Mesendoderm (in vitro differentiated cells): ENCODE measurements at regions not wholly inside any gene's neighbourhood (a gene's known extent, or its start where the extent isn't known, plus 50 kb on each side); places are given as distances from the start of the nearest gene placed in this dataset.

ENCODE experiments used
- DNase-seq: peaks from one replicate; pipeline ENCODE4 v3.0.0; 2013
- H2AK5ac ChIP-seq: 2 replicates; pipeline ENCODE4 v1.6.1; 2013; ENCODE audit warnings: low read length, inconsistent platforms
- H2BK120ac ChIP-seq: 2 replicates; pipeline ENCODE4 v1.6.1; 2013; ENCODE audit warnings: low read depth, mild to moderate bottlenecking, low read length, moderate library complexity, mixed read lengths
- H2BK15ac ChIP-seq: replicated peaks from 2 replicates; pipeline ENCODE4 v1.6.1; 2013; ENCODE audit warnings: low read depth, mild to moderate bottlenecking, moderate library complexity
- H2BK5ac ChIP-seq: 2 replicates; pipeline ENCODE4 v1.6.1; 2013; ENCODE audit warnings: low read length, inconsistent platforms
- H3K18ac ChIP-seq: 2 replicates; pipeline ENCODE4 v1.6.1; 2013; ENCODE audit warnings: mild to moderate bottlenecking, low read length, mixed read lengths
- H3K23ac ChIP-seq: one replicate; pipeline ENCODE4 v1.6.1; 2013; ENCODE audit warnings: low read length
- H3K27ac ChIP-seq: 2 replicates; pipeline ENCODE4 v1.5.1; 2013; ENCODE audit warnings: low read depth, mild to moderate bottlenecking, inconsistent platforms, low read length, moderate library complexity
- H3K27me3 ChIP-seq: 2 replicates; pipeline ENCODE4 v1.6.1; 2013; ENCODE audit warnings: low read length, control low read depth, mild to moderate bottlenecking, inconsistent platforms; ENCODE audit not compliant: insufficient read depth, poor library complexity
- H3K36me3 ChIP-seq: 2 replicates; pipeline ENCODE4 v1.6.1; 2013; ENCODE audit warnings: low read length, inconsistent platforms; ENCODE audit not compliant: control insufficient read depth, insufficient read depth
- H3K4ac ChIP-seq: one replicate; pipeline ENCODE4 v1.6.1; 2013; ENCODE audit warnings: low read depth, mild to moderate bottlenecking, low read length, moderate library complexity
- H3K4me1 ChIP-seq: 2 replicates; pipeline ENCODE4 v1.6.1; 2013; ENCODE audit warnings: low read depth, low read length, inconsistent platforms; ENCODE audit not compliant: control insufficient read depth
- H3K4me2 ChIP-seq: 2 replicates; pipeline ENCODE4 v1.6.1; 2013; ENCODE audit warnings: low read length
- H3K4me3 ChIP-seq: 2 replicates; pipeline ENCODE4 v1.5.1; 2013; ENCODE audit warnings: mild to moderate bottlenecking, low read length
- H3K56ac ChIP-seq: one replicate; pipeline ENCODE4 v1.6.1; 2013; ENCODE audit warnings: low read length
- H3K79me1 ChIP-seq: 2 replicates; pipeline ENCODE4 v1.6.1; 2013; ENCODE audit warnings: low read length, inconsistent platforms
- H3K79me2 ChIP-seq: 2 replicates; pipeline ENCODE4 v1.6.1; 2013; ENCODE audit warnings: mild to moderate bottlenecking, low read length; ENCODE audit not compliant: control insufficient read depth, insufficient read depth
- H3K9ac ChIP-seq: 2 replicates; pipeline ENCODE4 v1.6.1; 2013; ENCODE audit warnings: low read length, inconsistent platforms
- H4K5ac ChIP-seq: one replicate; pipeline ENCODE4 v1.6.1; 2013; ENCODE audit warnings: low read length
- H4K8ac ChIP-seq: one replicate; pipeline ENCODE4 v1.6.1; 2013; ENCODE audit warnings: low read depth, mild to moderate bottlenecking, control low read depth, low read length, moderate library complexity
- WGBS: extraction: QIAGEN DNeasy Blood & Tissue Kit; methylation state at CpG from one replicate; pipeline ENCODE4 v1.1.7; 2013; ENCODE audit warnings: low lambda C conversion rate, missing lambda C conversion rate; ENCODE audit not compliant: insufficient coverage; ENCODE audit errors: extremely low coverage; 5-methylcytosine and 5-hydroxymethylcytosine counted together

DNA sequence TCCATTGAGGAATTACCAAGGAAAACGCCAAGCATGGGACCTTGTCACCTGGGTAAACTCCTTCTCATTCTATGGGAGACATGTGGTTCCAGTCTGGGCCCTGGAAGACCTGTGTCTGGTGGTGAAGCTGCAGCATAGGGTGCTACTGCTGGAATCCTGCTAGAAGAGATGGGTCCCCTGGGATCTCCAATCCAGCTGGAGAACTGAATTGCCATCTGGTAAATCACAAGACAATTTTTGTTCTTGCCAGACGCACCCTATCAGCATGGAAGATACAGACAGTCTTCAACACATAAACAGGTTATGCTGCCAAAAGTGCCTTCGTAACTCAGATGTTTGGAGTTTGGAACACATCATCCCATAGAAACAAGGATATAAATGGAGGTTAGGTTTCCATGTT is 424.0 kb upstream of the BRINP1 start:
- Histone ChIP-seq H3K18ac (no peak overlapping the region), H3K4ac (no peak overlapping the region), H3K4me1 (no peaks in the 10 kb centered on the region), H3K4me3 (no peak overlapping the region), H2AK5ac (no peak overlapping the region), H3K56ac (no peak overlapping the region), H3K36me3 (no peaks in the 10 kb centered on the region), H3K23ac (no peak overlapping the region), H3K27ac (no peak overlapping the region), H4K8ac (no peak overlapping the region), H4K5ac (no peak overlapping the region), H3K9ac (no peak overlapping the region), H3K27me3 (no peaks in the 10 kb centered on the region), H3K79me2 (no peaks in the 10 kb centered on the region), H2BK120ac (no peak overlapping the region), H3K4me2 (no peak overlapping the region), H3K79me1 (no peaks in the 10 kb centered on the region), H2BK15ac (no peak overlapping the region), H2BK5ac (no peak overlapping the region)
- no peak for DNase-seq
- WGBS, result no CpG with 5 or more reads among the region's 3 CpGs

DNA sequence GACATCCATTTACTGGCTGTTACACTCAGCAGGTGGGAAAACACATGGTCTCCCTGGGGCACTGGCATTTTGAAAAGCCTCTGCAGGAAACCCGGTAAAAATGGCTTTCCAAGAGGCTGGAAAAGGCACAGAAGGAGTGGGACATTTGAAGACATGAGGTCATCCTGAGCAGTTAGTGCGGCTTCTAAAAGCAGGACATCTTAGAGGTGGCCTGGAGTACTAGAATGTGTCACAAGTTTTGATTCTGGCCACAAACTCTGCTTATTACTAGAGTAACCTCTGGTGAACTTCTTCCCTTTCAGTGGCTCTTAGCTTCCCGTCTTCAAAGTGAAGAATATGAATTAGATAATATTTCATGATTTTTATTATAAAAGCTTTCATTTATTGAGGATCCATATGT is 423.0 kb upstream of the BRINP1 start:
- no peak overlapping the region for H3K23ac ChIP-seq
- no peak overlapping the region for H3K4ac ChIP-seq
- no peaks in the 10 kb centered on the region for H3K79me2 ChIP-seq
- no peak overlapping the region for H4K5ac ChIP-seq
- no peak overlapping the region for H4K8ac ChIP-seq
- no peaks in the 10 kb centered on the region for H3K27me3 ChIP-seq
- H3K4me2 ChIP-seq, result no peak overlapping the region
- no peak overlapping the region for H2BK120ac ChIP-seq
- no peak overlapping the region for H3K18ac ChIP-seq
- no peak overlapping the region for H3K27ac ChIP-seq
- H3K4me1 ChIP-seq, result no peaks in the 10 kb centered on the region
- H3K4me3 ChIP-seq, result no peak overlapping the region
- H3K9ac ChIP-seq, result no peak overlapping the region
- H2BK15ac ChIP-seq, result no peak overlapping the region
- H3K56ac ChIP-seq, result no peak overlapping the region
- no CpG with 5 or more reads among the region's 3 CpGs for WGBS
- H3K79me1 ChIP-seq, result no peaks in the 10 kb centered on the region
- H2AK5ac ChIP-seq, result no peak overlapping the region
- DNase-seq, result no peak
- no peaks in the 10 kb centered on the region for H3K36me3 ChIP-seq
- no peak overlapping the region for H2BK5ac ChIP-seq

DNA sequence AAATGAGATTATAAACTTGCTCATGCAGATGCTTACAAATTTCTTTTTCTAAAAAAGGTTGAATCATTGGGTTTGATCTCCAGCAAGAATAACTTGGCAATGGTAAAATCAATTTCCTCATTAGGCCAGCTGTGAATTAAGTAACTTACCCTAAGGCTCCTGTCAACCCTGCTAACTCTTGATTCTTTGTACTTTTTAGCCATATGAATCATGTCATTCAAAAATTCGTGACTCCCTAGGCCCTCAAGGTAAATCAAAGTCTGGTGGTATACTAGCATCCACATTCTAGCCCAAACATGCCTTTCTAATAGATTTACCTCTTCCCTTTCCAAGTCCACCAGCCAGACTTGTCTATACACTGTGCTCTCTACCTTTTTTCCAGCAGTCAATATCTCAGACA is 420.8 kb upstream of the BRINP1 start:
- H3K4me1 ChIP-seq, result no peaks in the 10 kb centered on the region
- no peak overlapping the region for H4K5ac ChIP-seq
- H3K27ac ChIP-seq, result no peak overlapping the region
- no peaks in the 10 kb centered on the region for H3K27me3 ChIP-seq
- no CpG with 5 or more reads among the region's 1 CpG for WGBS
- no peak overlapping the region for H3K4me3 ChIP-seq
- H2AK5ac ChIP-seq, result no peak overlapping the region
- H2BK5ac ChIP-seq, result no peak overlapping the region
- no peak overlapping the region for H3K23ac ChIP-seq
- no peak overlapping the region for H3K56ac ChIP-seq
- no peaks in the 10 kb centered on the region for H3K79me2 ChIP-seq
- no peak overlapping the region for H4K8ac ChIP-seq
- H3K4ac ChIP-seq, result no peak overlapping the region
- no peak overlapping the region for H3K9ac ChIP-seq
- no peak overlapping the region for H2BK15ac ChIP-seq
- H3K36me3 ChIP-seq, result no peaks in the 10 kb centered on the region
- no peaks in the 10 kb centered on the region for H3K79me1 ChIP-seq
- H2BK120ac ChIP-seq, result no peak overlapping the region
- no peak overlapping the region for H3K18ac ChIP-seq
- DNase-seq, result no peak
- H3K4me2 ChIP-seq, result no peak overlapping the region

DNA sequence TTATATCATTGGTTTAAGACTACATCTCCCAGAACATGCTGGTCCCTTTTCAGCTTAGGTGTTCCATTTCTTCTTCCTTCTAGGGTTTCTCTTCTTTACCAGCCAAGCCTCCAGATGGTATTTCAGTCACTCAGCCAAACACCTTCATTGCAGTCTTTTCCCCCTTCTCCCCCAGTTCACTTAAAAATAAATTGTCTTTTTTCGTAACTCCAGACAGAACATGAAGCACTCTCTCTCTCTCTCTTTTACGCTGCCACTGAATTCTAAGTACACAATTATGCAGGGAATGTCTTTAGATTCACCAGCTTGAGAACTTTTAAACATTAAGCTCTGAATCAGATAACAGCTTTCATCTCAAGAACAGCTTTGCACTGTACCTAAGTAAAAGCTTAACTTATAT is 419.7 kb upstream of the BRINP1 start:
- H3K18ac ChIP-seq, result no peak overlapping the region

GRCh38 chr9:119781886-119782285 is 412.7 kb upstream of the BRINP1 start:
- Histone ChIP-seq H3K27me3 (no peaks in the 10 kb centered on the region), H3K9ac (no peak overlapping the region), H3K18ac (no peak overlapping the region), H3K36me3 (no peaks in the 10 kb centered on the region), H3K4me2 (no peak overlapping the region), H4K8ac (no peak overlapping the region), H3K4me1 (no peaks in the 10 kb centered on the region), H3K27ac (no peak overlapping the region), H4K5ac (no peak overlapping the region), H2BK120ac (no peak overlapping the region), H3K79me1 (no peaks in the 10 kb centered on the region), H2AK5ac (no peak overlapping the region), H3K23ac (no peak overlapping the region), H3K56ac (no peak overlapping the region), H3K79me2 (no peaks in the 10 kb centered on the region), H3K4me3 (no peak overlapping the region), H3K4ac (no peak overlapping the region), H2BK15ac (no peak overlapping the region), H2BK5ac (no peak overlapping the region)
- no peak for DNase-seq

More for the DNA sequence above, 419.7 kb upstream of the BRINP1 start:
- no peak for DNase-seq
- no peak overlapping the region for H2AK5ac ChIP-seq
- no peak overlapping the region for H3K4me2 ChIP-seq
- no peak overlapping the region for H2BK120ac ChIP-seq
- no peak overlapping the region for H3K4ac ChIP-seq
- H3K4me1 ChIP-seq, result no peaks in the 10 kb centered on the region
- no peak overlapping the region for H3K9ac ChIP-seq
- no peaks in the 10 kb centered on the region for H3K36me3 ChIP-seq
- H3K56ac ChIP-seq, result no peak overlapping the region
- H3K23ac ChIP-seq, result no peak overlapping the region
- H3K27ac ChIP-seq, result no peak overlapping the region
- H3K79me2 ChIP-seq, result no peaks in the 10 kb centered on the region
- no peak overlapping the region for H4K8ac ChIP-seq
- H3K4me3 ChIP-seq, result no peak overlapping the region
- no peaks in the 10 kb centered on the region for H3K27me3 ChIP-seq
- WGBS, result no CpG with 5 or more reads among the region's 2 CpGs
- no peak overlapping the region for H2BK15ac ChIP-seq
- no peak overlapping the region for H2BK5ac ChIP-seq
- no peak overlapping the region for H4K5ac ChIP-seq
- no peaks in the 10 kb centered on the region for H3K79me1 ChIP-seq

DNA sequence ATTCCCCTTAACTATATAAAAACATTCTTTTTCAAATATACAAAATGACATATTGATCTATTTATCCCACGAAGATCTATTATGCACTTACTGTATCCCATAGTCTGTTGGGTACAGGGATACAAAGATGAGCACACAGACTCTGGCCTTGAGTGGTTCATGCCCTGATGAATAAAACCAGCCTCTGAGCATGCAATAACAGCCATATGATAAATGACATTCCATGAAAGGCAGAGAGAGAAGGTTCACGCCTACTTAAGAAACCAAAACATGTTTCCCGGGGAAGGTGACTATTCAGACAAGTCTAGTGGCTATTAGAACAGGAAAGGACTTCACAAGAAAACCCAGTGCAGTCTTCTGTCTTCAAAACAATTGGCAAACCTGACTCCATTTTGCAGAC is 406.2 kb upstream of the BRINP1 start:
- no peaks in the 10 kb centered on the region for H3K79me1 ChIP-seq
- no peak overlapping the region for H4K5ac ChIP-seq
- no peak overlapping the region for H3K4me3 ChIP-seq
- no peak overlapping the region for H3K18ac ChIP-seq
- peaks cover 3% of the 10 kb centered on the region for H3K4me1 ChIP-seq
- no peak overlapping the region for H4K8ac ChIP-seq
- no peak overlapping the region for H3K4me2 ChIP-seq
- no peak overlapping the region for H2BK120ac ChIP-seq
- no peak overlapping the region for H2BK15ac ChIP-seq
- 100% methylated on average over 1 of the region's 3 CpGs for WGBS
- no peak overlapping the region for H2BK5ac ChIP-seq
- peak; percentile 4 for DNase-seq
- no peaks in the 10 kb centered on the region for H3K27me3 ChIP-seq
- H3K36me3 ChIP-seq, result no peaks in the 10 kb centered on the region
- H2AK5ac ChIP-seq, result no peak overlapping the region
- H3K79me2 ChIP-seq, result no peaks in the 10 kb centered on the region
- H3K27ac ChIP-seq, result no peak overlapping the region
- no peak overlapping the region for H3K56ac ChIP-seq
- no peak overlapping the region for H3K23ac ChIP-seq
- H3K4ac ChIP-seq, result no peak overlapping the region
- H3K9ac ChIP-seq, result no peak overlapping the region
